DOHH2 (cell line): ENCODE measurements at regions not wholly inside any gene's neighbourhood (a gene's known extent, or its start where the extent isn't known, plus 50 kb on each side); places are given as distances from the start of the nearest gene placed in this dataset.

ENCODE experiments used
- EZH2phosphoT487 ChIP-seq: fragments of 200-600 bp; sonication (generic); IDR thresholded peaks from 2 replicates; pipeline ENCODE4 v1.6.1; 2017; ENCODE audit warnings: borderline replicate concordance, mild to moderate bottlenecking, antibody characterized with exemption, low read length, moderate library complexity, mixed read lengths
- TF ChIP-seq, protein P1 (sequence below): fragments of 200-600 bp; sonication (generic); IDR thresholded peaks from one replicate; pipeline ENCODE4 v1.5.1; 2014; ENCODE audit warnings: antibody characterized with exemption, mild to moderate bottlenecking, low read depth, low read length; ENCODE audit not compliant: poor library complexity, severe bottlenecking

DNA sequence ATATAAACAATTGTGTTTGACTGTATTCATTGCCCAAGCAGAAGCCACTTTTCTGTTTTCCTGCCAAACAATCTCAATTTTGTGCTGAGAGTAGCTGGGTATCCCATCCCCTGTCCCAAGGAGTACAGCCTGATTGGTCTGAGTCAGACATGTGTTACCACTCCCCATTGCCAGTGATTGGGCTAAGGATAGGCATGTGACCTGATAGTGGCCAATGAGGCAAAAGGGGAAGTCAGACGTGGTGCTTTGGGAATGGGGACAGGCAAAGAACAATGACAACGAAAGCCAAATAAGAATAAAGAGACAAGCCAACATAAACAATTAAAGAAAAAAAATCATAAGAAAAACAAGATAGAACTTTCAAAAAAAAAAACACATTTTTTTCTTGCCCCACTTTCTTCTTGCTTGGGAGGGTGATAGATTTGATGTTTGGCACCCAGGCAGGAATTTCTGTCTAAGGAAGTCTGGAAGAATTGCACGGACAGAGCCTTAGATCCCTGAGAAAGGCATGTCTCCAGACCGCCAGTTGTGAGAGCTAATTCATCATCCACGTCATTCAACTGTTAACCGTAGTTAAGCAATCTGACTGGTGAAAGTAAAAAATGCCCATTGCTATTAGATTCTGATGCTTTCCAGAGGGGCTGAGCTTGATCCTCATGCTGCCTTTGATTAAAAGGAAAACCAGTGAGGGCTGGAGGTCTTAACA, 626.6 kb upstream of the TMEM132C start:
- TF ChIP-seq, protein P1, sequence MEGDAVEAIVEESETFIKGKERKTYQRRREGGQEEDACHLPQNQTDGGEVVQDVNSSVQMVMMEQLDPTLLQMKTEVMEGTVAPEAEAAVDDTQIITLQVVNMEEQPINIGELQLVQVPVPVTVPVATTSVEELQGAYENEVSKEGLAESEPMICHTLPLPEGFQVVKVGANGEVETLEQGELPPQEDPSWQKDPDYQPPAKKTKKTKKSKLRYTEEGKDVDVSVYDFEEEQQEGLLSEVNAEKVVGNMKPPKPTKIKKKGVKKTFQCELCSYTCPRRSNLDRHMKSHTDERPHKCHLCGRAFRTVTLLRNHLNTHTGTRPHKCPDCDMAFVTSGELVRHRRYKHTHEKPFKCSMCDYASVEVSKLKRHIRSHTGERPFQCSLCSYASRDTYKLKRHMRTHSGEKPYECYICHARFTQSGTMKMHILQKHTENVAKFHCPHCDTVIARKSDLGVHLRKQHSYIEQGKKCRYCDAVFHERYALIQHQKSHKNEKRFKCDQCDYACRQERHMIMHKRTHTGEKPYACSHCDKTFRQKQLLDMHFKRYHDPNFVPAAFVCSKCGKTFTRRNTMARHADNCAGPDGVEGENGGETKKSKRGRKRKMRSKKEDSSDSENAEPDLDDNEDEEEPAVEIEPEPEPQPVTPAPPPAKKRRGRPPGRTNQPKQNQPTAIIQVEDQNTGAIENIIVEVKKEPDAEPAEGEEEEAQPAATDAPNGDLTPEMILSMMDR: no peak
- TF ChIP-seq EZH2phosphoT487: no peak
